NCI-H146 treated with DMSO at 0.1 percent for 48 hours (cell line): ENCODE measurements at regions not wholly inside any gene's neighbourhood (a gene's known extent, or its start where the extent isn't known, plus 50 kb on each side); places are given as distances from the start of the nearest gene placed in this dataset.

Experiments
- DNase-seq: peaks from one replicate; lab custom pipeline; 2025; ENCODE audit not compliant: unreplicated experiment; lab: John Stamatoyannopoulos, UW

- no peak for DNase-seq
These were observed 209.6 kb upstream of the LARGE1 start for GRCh38 chr22:34129691-34130486.

DNA sequence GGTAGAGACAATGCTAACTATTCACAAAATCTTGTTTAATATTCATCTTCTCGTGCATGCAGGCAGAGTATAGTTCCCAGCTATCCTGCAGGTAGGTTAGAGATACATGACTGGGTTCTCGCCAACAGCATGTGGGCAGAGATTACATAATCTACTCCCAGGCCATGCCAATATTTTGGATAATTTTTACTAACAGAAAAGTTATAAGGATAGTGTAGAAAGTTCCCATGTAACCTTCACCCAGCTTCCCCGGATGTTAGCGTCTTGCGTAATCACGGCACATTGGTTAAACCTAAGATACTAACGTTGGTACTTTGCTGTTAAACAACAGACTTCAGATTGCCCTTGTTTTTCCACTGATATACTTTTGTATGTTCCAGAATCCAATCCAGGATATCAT, 215.5 kb upstream of the LARGE1 start:
- DNase-seq, result no peak

- no peak for DNase-seq
These were observed 229.7 kb upstream of the LARGE1 start for GRCh38 chr22:34150023-34150422.

DNA sequence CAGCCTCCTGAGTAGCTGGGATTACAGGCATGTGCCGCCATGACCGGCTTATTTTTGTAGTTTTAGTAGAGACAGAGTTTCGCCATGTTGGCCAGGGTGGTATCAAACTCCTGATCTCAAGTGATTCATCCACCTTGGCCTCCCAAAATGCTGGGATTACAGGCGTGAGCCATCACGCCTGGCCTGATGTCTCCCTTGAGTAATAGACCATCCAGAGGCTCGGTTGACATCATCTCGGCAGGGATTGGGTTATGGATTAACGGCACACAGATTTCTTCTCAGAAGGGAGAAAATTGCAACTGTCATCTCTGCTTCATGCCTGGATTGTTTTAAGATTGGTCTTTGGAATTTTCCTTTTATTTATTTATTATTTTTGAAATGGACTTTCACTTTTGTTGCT, 239.2 kb upstream of the LARGE1 start:
- no peak for DNase-seq

GRCh38 chr22:34160141-34160783, 240.0 kb upstream of the LARGE1 start:
- no peak for DNase-seq

GRCh38 chr22:34161431-34162123, 241.3 kb upstream of the LARGE1 start:
- no peak for DNase-seq

- DNase-seq, result no peak
These were observed 278.7 kb upstream of the LARGE1 start for GRCh38 chr22:34198976-34199375.

DNA sequence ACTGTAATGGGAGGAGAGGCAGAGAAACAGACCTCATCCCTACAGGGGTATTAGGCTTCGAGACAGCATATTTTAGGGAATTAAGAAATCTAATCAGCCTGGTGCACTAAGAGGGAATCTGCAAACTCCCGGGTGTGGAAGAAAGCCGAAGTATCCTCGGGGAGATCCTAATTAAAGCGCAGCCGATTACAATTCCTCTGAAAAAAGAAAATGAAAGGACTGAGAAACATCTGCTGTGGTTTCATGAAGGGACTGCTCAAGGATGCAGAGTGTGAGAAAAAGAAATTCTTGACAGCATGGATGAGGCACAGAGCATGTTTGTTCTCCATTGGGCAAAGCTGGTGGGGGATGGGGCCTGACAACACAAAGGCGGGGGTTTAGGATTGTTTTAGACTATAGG, 290.0 kb upstream of the LARGE1 start:
- no peak for DNase-seq

DNA sequence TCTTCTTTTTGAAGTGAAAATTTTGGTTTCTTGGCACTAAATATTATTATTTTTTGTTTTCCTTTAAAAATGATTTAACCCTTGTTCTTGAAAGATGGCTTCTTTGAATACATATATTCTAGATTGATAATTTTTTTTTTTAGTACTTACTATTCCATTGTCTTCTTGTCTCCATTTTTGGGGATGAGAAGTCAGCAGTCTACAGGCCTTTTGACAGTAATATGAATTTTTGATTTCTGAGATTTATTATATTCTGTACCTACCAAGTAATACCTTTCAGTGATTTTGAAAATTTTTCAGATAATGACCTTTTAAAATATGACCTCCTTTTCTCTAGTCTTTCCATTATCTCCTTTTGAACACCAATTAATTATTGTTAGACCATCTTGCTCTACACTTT, 294.1 kb upstream of the LARGE1 start:
- no peak for DNase-seq

DNA sequence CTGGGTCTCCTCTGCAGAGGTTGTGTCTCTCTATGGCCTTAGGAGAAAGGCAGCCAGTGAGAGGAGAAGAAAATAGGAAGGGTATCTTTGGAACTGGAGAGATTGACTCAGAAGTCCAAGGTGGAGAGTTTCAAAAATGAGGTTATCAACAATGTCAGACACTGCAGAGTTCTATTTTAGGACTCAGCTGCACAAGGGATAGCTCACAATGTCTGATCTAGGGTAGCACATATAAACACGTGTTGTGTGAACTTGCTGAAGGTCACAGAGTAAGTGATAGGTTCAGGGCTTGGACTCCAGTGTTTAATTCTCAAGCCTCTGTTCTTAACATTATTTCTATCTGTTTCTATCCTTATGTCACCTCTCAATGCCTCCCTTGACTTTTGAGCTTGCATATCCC, 305.0 kb upstream of the LARGE1 start:
- no peak for DNase-seq

- DNase-seq, result no peak
These were observed 316.3 kb upstream of the LARGE1 start for GRCh38 chr22:34236527-34236926.

- no peak for DNase-seq
These were observed 319.1 kb upstream of the LARGE1 start for GRCh38 chr22:34239421-34239820.

- no peak for DNase-seq
These were observed 322.7 kb upstream of the LARGE1 start for GRCh38 chr22:34243023-34243422.

- DNase-seq, result no peak
These were observed 334.8 kb upstream of the LARGE1 start for GRCh38 chr22:34255042-34255441.

DNA sequence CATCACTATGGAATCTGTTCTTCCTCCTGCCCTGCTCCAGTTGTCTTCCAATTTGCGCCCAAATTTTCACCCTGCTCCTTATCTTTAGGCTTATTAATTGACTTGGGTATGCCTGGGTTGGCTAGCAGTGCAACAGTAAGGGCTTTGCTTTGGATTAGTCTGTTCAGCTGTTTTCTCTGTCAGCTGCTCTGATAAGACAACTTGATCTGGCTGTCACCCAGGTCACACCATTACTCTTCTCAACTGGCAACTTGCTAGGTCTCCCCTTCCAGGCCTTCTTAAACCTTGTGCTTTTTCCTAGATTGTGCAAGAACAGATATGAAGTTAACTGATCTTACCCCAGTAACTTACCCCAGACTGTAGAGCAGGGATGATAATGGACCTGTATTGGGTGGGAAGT, 357.8 kb upstream of the LARGE1 start:
- no peak for DNase-seq

DNA sequence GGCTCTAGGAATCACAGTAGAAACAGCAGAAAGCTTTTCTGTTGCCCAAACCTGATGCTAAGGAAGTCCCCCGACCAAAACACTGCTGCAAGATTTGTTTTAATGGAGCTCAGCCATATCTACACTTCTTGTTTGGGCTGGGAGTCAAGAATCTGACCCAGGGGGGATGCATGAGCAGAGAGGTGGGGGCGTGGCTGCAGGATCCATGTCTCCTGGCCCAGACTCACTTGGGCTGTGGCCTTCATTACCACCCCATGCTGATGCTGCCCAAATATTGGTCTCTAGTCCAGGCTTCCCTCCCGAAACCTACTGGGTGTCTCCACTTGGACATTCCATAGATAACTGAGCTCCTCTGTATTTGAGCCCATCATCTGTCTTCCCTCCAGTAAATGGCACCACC, 361.5 kb upstream of the LARGE1 start:
- no peak for DNase-seq

- DNase-seq, result no peak
These were observed 363.6 kb upstream of the LARGE1 start for GRCh38 chr22:34283844-34284243.

GRCh38 chr22:34293324-34293723, 373.0 kb upstream of the LARGE1 start:
- DNase-seq, result no peak

GRCh38 chr22:34294476-34294875, 374.2 kb upstream of the LARGE1 start:
- no peak for DNase-seq

GRCh38 chr22:34294986-34295385, 374.7 kb upstream of the LARGE1 start:
- no peak for DNase-seq

GRCh38 chr22:34296461-34296860, 376.2 kb upstream of the LARGE1 start:
- no peak for DNase-seq

GRCh38 chr22:34297536-34298120, 377.4 kb upstream of the LARGE1 start:
- DNase-seq, result no peak
